A549 (cell line): ENCODE measurements at regions not wholly inside any gene's neighbourhood (a gene's known extent, or its start where the extent isn't known, plus 50 kb on each side); places are given as distances from the start of the nearest gene placed in this dataset.

Experiments
- ATAC-seq, 2 experiments: fragments of 200-7000 bp in 1 of 2; fragments of >200 bp in 1 of 2; cut with Nextera tagmentation in 1 of 2; cut with Tn5 transposase in 1 of 2; 3 replicates each; pipeline versions ENCODE4 v1.8.0 to v1.9.1; 2018 to 2020; ENCODE audit warnings: mild to moderate bottlenecking in 1 of 2, moderate library complexity in 1 of 2
- CTCF ChIA-PET: fragments of 300-600 bp; sonication (Branson Sonifier 250); formaldehyde crosslinking; extraction: SDS; loops from one replicate; lab custom pipeline; 2021; ENCODE audit warnings: antibody characterized with exemption, inconsistent platforms; lab: Yijun Ruan, JAX
- POLR2A ChIA-PET: fragments of 350-600 bp; formaldehyde crosslinking; extraction: SDS; loops from one replicate; lab custom pipeline; 2021; ENCODE audit warnings: antibody characterized with exemption, inconsistent platforms; lab: Yijun Ruan, JAX
- DNase-seq, 2 experiments: peaks; one replicate each; pipeline versions ENCODE4 v3.0.0 to v3.0.0-alpha.2; 2011 to 2016; ENCODE audit warnings: low read depth in 1 of 2, low spot score in 1 of 2
- FAIRE-seq: peaks from 2 replicates; lab custom pipeline; 2011; peaks lifted over from hg19 to GRCh38; lab: Jason Lieb, UNC
- H3K27ac ChIP-seq, 2 experiments: fragments of >200 bp; sonication (Bioruptor Twin); formaldehyde crosslinking; 3 replicates each; pipeline ENCODE4 v1.5.1; 2016 to 2017
- H3K4me1 ChIP-seq: fragments of >200 bp; sonication (Bioruptor Twin); formaldehyde crosslinking; 3 replicates; pipeline ENCODE4 v1.6.1; 2016
- H3K4me2 ChIP-seq: fragments of >200 bp; sonication (Bioruptor Twin); formaldehyde crosslinking; 3 replicates; pipeline ENCODE4 v1.6.1; 2016
- H3K4me3 ChIP-seq: fragments of >200 bp; sonication (Bioruptor Twin); formaldehyde crosslinking; 3 replicates; pipeline ENCODE4 v1.5.1; 2016
- H3K9me3 ChIP-seq: fragments of >200 bp; sonication (Bioruptor Twin); formaldehyde crosslinking; 3 replicates; pipeline ENCODE4 v1.6.1; 2016
- CBX8 ChIP-seq: fragments of 200-600 bp; sonication (generic); IDR thresholded peaks from 2 replicates; pipeline ENCODE4 v1.6.1; 2016
- ELK1 ChIP-seq: fragments of 150-350 bp; IDR thresholded peaks from 2 replicates; pipeline ENCODE4 v1.6.1; 2014; ENCODE audit warnings: low read depth, mild to moderate bottlenecking, low read length
- EP300 ChIP-seq, 2 experiments: fragments of >200 bp; sonication (Bioruptor Twin); formaldehyde crosslinking; IDR thresholded peaks; 2 replicates in 1 of 2; 3 replicates in 1 of 2; pipeline ENCODE4 v1.6.1; 2016 to 2017
- ESRRA ChIP-seq: fragments of 150-350 bp; IDR thresholded peaks from 2 replicates; pipeline ENCODE4 v1.6.1; 2014; ENCODE audit warnings: mild to moderate bottlenecking, low read length, borderline replicate concordance
- FOSB ChIP-seq: fragments of 250-450 bp; sonication (Bioruptor Pico); IDR thresholded peaks from 2 replicates; pipeline ENCODE4 v1.5.0; 2020; ENCODE audit warnings: mild to moderate bottlenecking, moderate library complexity
- FOSL2 ChIP-seq, 2 experiments: fragments of 450-650 bp in 1 of 2; fragments of >200 bp in 1 of 2; sonication (Bioruptor Twin) in 1 of 2; formaldehyde crosslinking; IDR thresholded peaks; 2 replicates each; pipeline versions ENCODE4 v1.5.0 to v1.6.1; 2016 to 2020; ENCODE audit warnings: mild to moderate bottlenecking in 1 of 2, moderate library complexity in 1 of 2
- HEYL ChIP-seq: fragments of 250-450 bp; sonication (Bioruptor Pico); IDR thresholded peaks from 2 replicates; pipeline ENCODE4 v1.8.0; 2021; ENCODE audit warnings: mild to moderate bottlenecking, moderate library complexity
- HOXB13 ChIP-seq: fragments of 250-450 bp; sonication (Bioruptor Pico); IDR thresholded peaks from 2 replicates; pipeline ENCODE4 v1.5.0; 2020; ENCODE audit warnings: low read depth, mild to moderate bottlenecking, moderate library complexity
- HOXB5 ChIP-seq: fragments of 250-450 bp; sonication (Bioruptor Pico); IDR thresholded peaks from 2 replicates; pipeline ENCODE4 v1.5.0; 2020; ENCODE audit warnings: mild to moderate bottlenecking, moderate library complexity
- MAFK ChIP-seq: fragments of 450-650 bp; IDR thresholded peaks from 2 replicates; pipeline ENCODE4 v1.6.1; 2014; ENCODE audit not compliant: partially characterized antibody
- MAZ ChIP-seq: fragments of 150-350 bp; IDR thresholded peaks from 2 replicates; pipeline ENCODE4 v1.6.1; 2014; ENCODE audit warnings: antibody characterized with exemption, low read depth, low read length, borderline replicate concordance
- MYC ChIP-seq: IDR thresholded peaks from 2 replicates; pipeline ENCODE4 v1.6.1; 2012; ENCODE audit warnings: mild to moderate bottlenecking, inconsistent platforms, low read length, improper control_type of control experiment, borderline replicate concordance
- NFE2L2 ChIP-seq: fragments of 150-350 bp; conservative IDR thresholded peaks from 2 replicates; pipeline ENCODE4 v1.6.1; 2014; ENCODE audit warnings: low read length
- NR3C1 ChIP-seq: fragments of >200 bp; sonication (Bioruptor Twin); formaldehyde crosslinking; IDR thresholded peaks from 3 replicates; pipeline ENCODE4 v1.6.1; 2017
- POLR2A ChIP-seq: IDR thresholded peaks from 2 replicates; pipeline ENCODE4 v1.6.1; 2012; ENCODE audit warnings: mild to moderate bottlenecking, low read length
- RARB ChIP-seq: fragments of 250-450 bp; sonication (Bioruptor Pico); IDR thresholded peaks from 2 replicates; pipeline ENCODE4 v1.8.0; 2021; ENCODE audit warnings: mild to moderate bottlenecking, moderate library complexity
- RCOR1 ChIP-seq: fragments of 150-350 bp; IDR thresholded peaks from 2 replicates; pipeline ENCODE4 v1.6.1; 2014; ENCODE audit warnings: antibody characterized with exemption, low read length, low read depth
- TP53 ChIP-seq: fragments of 250-450 bp; sonication (Bioruptor Pico); IDR thresholded peaks from 2 replicates; pipeline ENCODE4 v1.5.0; 2021; ENCODE audit warnings: mild to moderate bottlenecking, moderate library complexity
- ZC3H11A ChIP-seq: fragments of 450-650 bp; IDR thresholded peaks from 2 replicates; pipeline ENCODE4 v1.6.1; 2014; ENCODE audit warnings: antibody characterized with exemption, mild to moderate bottlenecking
- ZNF302 ChIP-seq: fragments of 250-450 bp; sonication (Bioruptor Pico); IDR thresholded peaks from 2 replicates; pipeline ENCODE4 v1.9.0; 2021; ENCODE audit warnings: inconsistent platforms, mild to moderate bottlenecking, moderate library complexity
- ZSCAN20 ChIP-seq: fragments of 250-450 bp; sonication (Bioruptor Pico); IDR thresholded peaks from 2 replicates; pipeline ENCODE4 v1.8.0; 2022; ENCODE audit warnings: mild to moderate bottlenecking, moderate library complexity
- WGBS: methylation state at CpG from one replicate; pipeline ENCODE4 v1.1.6; 2017; ENCODE audit errors: missing lambda C conversion rate; 5-methylcytosine and 5-hydroxymethylcytosine counted together
- TF ChIP-seq, protein P1 (sequence below): fragments of >200 bp; sonication (Bioruptor Twin); formaldehyde crosslinking; IDR thresholded peaks from 3 replicates; pipeline ENCODE4 v1.5.1; 2016
- TF ChIP-seq, protein P2 (sequence below): fragments of 250-450 bp; sonication (Bioruptor Pico); IDR thresholded peaks from 2 replicates; pipeline ENCODE4 v1.5.0; 2021; ENCODE audit warnings: mild to moderate bottlenecking, moderate library complexity, borderline replicate concordance

DNA sequence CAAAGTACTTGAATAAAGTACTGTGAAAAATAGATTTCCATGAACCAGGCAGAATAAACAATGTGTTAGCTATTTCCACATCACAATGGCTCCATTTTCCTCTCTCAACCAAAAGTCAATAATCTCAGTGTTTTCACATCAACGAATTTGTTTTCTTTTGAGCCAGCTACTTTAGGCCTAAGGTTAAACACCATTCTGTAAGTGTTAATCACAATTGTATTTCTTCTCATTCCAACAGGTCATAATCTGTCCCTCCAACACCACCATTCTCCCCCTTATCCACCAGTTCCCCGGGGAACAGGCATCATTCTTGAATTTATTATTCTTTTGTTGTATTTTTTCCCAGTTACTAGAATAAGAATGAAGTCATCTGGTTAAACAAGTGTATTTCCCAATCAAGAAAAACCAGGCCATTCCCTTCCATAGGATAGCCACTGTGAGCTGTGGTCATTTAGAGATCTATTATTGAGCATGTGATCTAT is 66.2 kb upstream of the PALMD start:
- ATAC-seq (no peak), FAIRE-seq (no peak), DNase-seq (no peak)
- Histone ChIP-seq H3K4me1 (no peaks in the 10 kb centered on the region), H3K4me3 (no peak overlapping the region), H3K4me2 (no peak overlapping the region), H3K9me3 (no peaks in the 10 kb centered on the region), H3K27ac (no peak overlapping the region)
- ChIA-PET CTCF (no interaction called here), POLR2A (no interaction called here)
- 25% methylated on average over 2 of the region's 2 CpGs for WGBS
- TF ChIP-seq ESRRA (no peak), MAFK (no peak), EP300 (IDR thresholded peaks at IDR 0.05) (no peak), RCOR1 (no peak), ELK1 (no peak), POLR2A (no peak), FOSB (no peak), ZC3H11A (no peak), FOSL2 (IDR thresholded peaks at IDR 0.05) (no peak), FOSL2 (CRISPR knock-in tag; IDR thresholded peaks at IDR 0.05) (no peak), HEYL (CRISPR knock-in tag) (no peak), NR3C1 (no peak), HOXB5 (CRISPR knock-in tag) (no peak), ZSCAN20 (CRISPR knock-in tag) (no peak)
- TF ChIP-seq, protein P1, sequence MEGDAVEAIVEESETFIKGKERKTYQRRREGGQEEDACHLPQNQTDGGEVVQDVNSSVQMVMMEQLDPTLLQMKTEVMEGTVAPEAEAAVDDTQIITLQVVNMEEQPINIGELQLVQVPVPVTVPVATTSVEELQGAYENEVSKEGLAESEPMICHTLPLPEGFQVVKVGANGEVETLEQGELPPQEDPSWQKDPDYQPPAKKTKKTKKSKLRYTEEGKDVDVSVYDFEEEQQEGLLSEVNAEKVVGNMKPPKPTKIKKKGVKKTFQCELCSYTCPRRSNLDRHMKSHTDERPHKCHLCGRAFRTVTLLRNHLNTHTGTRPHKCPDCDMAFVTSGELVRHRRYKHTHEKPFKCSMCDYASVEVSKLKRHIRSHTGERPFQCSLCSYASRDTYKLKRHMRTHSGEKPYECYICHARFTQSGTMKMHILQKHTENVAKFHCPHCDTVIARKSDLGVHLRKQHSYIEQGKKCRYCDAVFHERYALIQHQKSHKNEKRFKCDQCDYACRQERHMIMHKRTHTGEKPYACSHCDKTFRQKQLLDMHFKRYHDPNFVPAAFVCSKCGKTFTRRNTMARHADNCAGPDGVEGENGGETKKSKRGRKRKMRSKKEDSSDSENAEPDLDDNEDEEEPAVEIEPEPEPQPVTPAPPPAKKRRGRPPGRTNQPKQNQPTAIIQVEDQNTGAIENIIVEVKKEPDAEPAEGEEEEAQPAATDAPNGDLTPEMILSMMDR = no peak
- TF ChIP-seq, protein P2, sequence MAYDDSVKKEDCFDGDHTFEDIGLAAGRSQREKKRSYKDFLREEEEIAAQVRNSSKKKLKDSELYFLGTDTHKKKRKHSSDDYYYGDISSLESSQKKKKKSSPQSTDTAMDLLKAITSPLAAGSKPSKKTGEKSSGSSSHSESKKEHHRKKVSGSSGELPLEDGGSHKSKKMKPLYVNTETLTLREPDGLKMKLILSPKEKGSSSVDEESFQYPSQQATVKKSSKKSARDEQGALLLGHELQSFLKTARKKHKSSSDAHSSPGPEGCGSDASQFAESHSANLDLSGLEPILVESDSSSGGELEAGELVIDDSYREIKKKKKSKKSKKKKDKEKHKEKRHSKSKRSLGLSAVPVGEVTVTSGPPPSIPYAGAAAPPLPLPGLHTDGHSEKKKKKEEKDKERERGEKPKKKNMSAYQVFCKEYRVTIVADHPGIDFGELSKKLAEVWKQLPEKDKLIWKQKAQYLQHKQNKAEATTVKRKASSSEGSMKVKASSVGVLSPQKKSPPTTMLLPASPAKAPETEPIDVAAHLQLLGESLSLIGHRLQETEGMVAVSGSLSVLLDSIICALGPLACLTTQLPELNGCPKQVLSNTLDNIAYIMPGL = no peak

- POLR2A ChIA-PET = no interaction called here
- Histone ChIP-seq H3K4me2 (no peak overlapping the region), H3K27ac (no peak overlapping the region), H3K4me1 (no peaks in the 10 kb centered on the region), H3K9me3 (no peaks in the 10 kb centered on the region), H3K4me3 (no peak overlapping the region)
- ATAC-seq (no peak), DNase-seq (no peak), FAIRE-seq (no peak)
- TF ChIP-seq CBX8 = no peak
- TF ChIP-seq, protein P1 = no peak
- WGBS = 80% methylated on average over 6 of the region's 6 CpGs
- CTCF ChIA-PET = no interaction called here
Observed at GRCh38 chr1:99580451-99580850, 65.5 kb upstream of the PALMD start.

DNA sequence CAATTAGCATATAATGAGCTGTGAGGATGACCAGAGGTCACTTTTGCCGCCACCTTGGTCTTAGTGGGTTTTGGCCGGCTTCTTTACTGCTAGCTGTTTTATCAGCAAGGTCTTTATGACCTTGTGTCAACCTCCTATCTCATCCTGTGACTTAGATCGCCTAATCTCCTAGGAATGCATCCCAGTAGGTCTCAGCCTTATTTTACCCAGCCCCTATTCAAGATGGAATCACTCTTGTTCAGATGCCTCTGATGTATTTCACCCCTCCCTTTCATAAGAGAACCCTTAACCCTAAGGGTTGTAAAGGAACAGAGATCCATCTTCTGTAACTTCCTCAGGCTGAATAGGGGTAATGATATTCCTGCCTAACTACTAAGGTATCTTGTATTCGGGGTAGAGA is 58.9 kb upstream of the PALMD start:
- TF ChIP-seq ZNF302 (CRISPR knock-in tag) (no peak), NFE2L2 (no peak), MYC (no peak), HOXB13 (CRISPR knock-in tag) (no peak), RARB (no peak), MAZ (no peak), FOSL2 (IDR thresholded peaks at IDR 0.05) (no peak), FOSL2 (CRISPR knock-in tag; IDR thresholded peaks at IDR 0.05) (no peak), TP53 (CRISPR knock-in tag) (no peak)
- Histone ChIP-seq H3K9me3 (no peaks in the 10 kb centered on the region), H3K4me1 (0 out of 3 replicates have a peak, but pooled peaks cover 6% of the 10 kb centered on the region), H3K27ac (no peak overlapping the region), H3K4me3 (no peak overlapping the region), H3K4me2 (no peak overlapping the region)
- DNase-seq (no peak), ATAC-seq (no peak), FAIRE-seq (no peak)
- POLR2A ChIA-PET = no interaction called here
- WGBS = 60% methylated on average over 4 of the region's 4 CpGs
- CTCF ChIA-PET = no interaction called here
